ENCODE measurements at regions not wholly inside any gene's neighbourhood (a gene's known extent, or its start where the extent isn't known, plus 50 kb on each side); places are given as distances from the start of the nearest gene placed in this dataset.

- no peak overlapping the region for H3K4me3 ChIP-seq (ENCODE audit: control insufficient read depth, low read depth, low read length)
- TF ChIP-seq, protein P1, sequence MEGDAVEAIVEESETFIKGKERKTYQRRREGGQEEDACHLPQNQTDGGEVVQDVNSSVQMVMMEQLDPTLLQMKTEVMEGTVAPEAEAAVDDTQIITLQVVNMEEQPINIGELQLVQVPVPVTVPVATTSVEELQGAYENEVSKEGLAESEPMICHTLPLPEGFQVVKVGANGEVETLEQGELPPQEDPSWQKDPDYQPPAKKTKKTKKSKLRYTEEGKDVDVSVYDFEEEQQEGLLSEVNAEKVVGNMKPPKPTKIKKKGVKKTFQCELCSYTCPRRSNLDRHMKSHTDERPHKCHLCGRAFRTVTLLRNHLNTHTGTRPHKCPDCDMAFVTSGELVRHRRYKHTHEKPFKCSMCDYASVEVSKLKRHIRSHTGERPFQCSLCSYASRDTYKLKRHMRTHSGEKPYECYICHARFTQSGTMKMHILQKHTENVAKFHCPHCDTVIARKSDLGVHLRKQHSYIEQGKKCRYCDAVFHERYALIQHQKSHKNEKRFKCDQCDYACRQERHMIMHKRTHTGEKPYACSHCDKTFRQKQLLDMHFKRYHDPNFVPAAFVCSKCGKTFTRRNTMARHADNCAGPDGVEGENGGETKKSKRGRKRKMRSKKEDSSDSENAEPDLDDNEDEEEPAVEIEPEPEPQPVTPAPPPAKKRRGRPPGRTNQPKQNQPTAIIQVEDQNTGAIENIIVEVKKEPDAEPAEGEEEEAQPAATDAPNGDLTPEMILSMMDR (conservative IDR thresholded peaks at IDR 0.05; ENCODE audit: control insufficient read depth, insufficient read depth, low read depth, low read length), result no peak
- no peak for DNase-seq (ENCODE audit: low read depth)
Observed at GRCh38 chr4:41879552-41879951, 55.7 kb upstream of the TMEM33 start.

- TF ChIP-seq, protein P1 (conservative IDR thresholded peaks at IDR 0.05; ENCODE audit: control insufficient read depth, insufficient read depth, low read depth, low read length), result no peak
- H3K4me3 ChIP-seq (ENCODE audit: control insufficient read depth, low read depth, low read length), result no peak overlapping the region
- no peak for DNase-seq (ENCODE audit: low read depth)
Observed at GRCh38 chr4:41878991-41879491, 56.2 kb upstream of the TMEM33 start.

GRCh38 chr4:41878170-41878969 lies 56.9 kb upstream of the TMEM33 start:
- TF ChIP-seq, protein P1 (conservative IDR thresholded peaks at IDR 0.05; ENCODE audit: control insufficient read depth, insufficient read depth, low read depth, low read length), result no peak

DNA sequence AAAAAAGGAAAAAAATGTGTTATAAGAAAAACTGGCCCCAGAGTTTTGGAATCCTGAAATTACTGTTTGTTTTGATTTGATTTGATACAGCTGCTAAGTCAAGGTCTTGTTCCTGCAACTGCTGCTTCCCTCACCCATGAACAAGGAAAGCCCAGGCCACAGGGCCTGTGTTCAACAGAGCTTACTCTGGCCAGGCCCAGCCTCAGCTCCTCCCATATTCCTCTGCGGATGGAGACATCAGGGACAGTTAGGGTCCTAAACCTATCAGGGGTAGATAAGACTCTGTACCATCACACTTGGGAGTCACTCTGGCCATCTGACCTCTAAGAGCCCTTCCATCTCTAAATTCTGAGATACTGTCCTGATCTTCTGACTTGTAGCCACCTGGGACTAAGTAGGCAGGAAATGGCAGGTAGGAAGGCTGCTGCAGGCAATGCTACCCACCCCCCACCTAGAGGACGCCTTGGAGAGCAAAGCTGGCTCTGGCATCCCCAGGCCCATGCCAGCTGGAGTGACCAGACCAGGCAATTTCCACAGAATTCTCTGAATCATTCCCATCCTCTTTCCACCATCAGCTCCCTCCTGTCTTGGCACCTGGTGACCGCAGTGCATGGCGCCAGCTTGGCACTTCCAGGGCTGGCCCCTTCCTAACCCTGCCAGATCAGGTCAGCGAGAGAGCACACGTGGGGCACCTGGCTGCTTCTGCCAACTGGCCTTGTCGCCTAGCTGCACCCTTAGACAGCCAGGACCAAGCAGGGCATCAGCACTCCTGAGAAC lies 58.0 kb upstream of the TMEM33 start:
- no peak for DNase-seq (ENCODE audit: low read depth)
- H3K4me3 ChIP-seq (ENCODE audit: control insufficient read depth, low read depth, low read length), result no peak overlapping the region
- TF ChIP-seq, protein P1 (conservative IDR thresholded peaks at IDR 0.05; ENCODE audit: control insufficient read depth, insufficient read depth, low read depth, low read length), result no peak

More at GRCh38 chr4:41878170-41878969, 56.9 kb upstream of the TMEM33 start:
- H3K4me3 ChIP-seq (ENCODE audit: control insufficient read depth, low read depth, low read length), result no peak overlapping the region
- no peak for DNase-seq (ENCODE audit: low read depth)

DNA sequence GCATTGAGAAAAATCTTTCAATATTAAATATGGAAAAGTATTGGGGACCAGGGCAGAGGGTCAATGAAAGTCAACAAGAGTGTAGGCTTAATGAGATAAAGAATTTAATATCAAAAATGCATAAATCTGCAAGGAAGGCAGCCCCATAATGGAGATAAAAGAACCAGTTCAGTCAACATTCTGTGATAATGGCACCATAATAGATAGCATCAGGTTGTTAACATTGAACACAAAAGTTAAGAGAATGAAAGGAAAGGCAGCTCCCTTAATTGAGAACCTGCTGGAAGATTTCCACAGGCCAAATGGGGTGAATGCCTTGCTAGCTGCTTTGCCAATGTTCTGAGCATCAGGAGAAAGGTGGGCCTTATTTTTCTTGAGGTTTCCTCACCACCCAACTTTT lies 60.4 kb upstream of the TMEM33 start:
- H3K4me3 ChIP-seq (ENCODE audit: control insufficient read depth, low read depth, low read length), result no peak overlapping the region
- TF ChIP-seq, protein P1 (conservative IDR thresholded peaks at IDR 0.05; ENCODE audit: control insufficient read depth, insufficient read depth, low read depth, low read length), result no peak
- no peak for DNase-seq (ENCODE audit: low read depth)

DNA sequence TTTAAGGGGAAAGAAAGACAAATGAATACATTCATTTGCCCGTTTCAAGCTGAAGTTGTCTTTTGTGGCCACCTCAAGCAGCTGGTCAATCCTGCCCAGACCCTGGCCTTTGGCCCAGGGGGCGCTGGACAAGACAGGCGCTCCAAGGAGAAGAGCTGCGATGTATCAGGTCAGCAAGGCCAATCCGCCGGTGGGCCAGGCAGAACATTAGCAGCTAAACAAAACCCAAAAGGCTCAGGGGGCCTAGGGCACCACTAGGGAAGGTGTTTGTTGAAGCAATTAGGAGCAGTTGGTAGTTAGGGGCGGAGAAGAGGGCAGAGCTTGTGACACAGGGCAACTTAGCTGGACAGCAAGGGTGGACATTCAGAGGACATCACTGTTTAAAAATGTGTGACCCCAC lies 60.8 kb upstream of the TMEM33 start:
- DNase-seq (ENCODE audit: low read depth), result no peak
- TF ChIP-seq, protein P1 (conservative IDR thresholded peaks at IDR 0.05; ENCODE audit: control insufficient read depth, insufficient read depth, low read depth, low read length), result no peak

More for the DNA sequence above, 60.8 kb upstream of the TMEM33 start:
- H3K4me3 ChIP-seq (ENCODE audit: control insufficient read depth, low read depth, low read length), result no peak overlapping the region
